BJ (cell line): ENCODE measurements at regions not wholly inside any gene's neighbourhood (a gene's known extent, or its start where the extent isn't known, plus 50 kb on each side); places are given as distances from the start of the nearest gene placed in this dataset.

Experiments used
- CTCF ChIA-PET: fragments of 350-600 bp; formaldehyde crosslinking; extraction: SDS; loops from one replicate; lab custom pipeline; 2021; ENCODE audit warnings: antibody characterized with exemption, inconsistent platforms; lab: Yijun Ruan, JAX
- POLR2A ChIA-PET: fragments of 300-600 bp; sonication (Branson Sonifier 250); formaldehyde crosslinking; extraction: SDS; loops from one replicate; lab custom pipeline; 2021; ENCODE audit warnings: antibody characterized with exemption; lab: Charles Lee
- DNase-seq: peaks from one replicate; pipeline ENCODE4 v3.0.0-alpha.2; 2011; ENCODE audit warnings: low read depth
- H3K27me3 ChIP-seq: 2 replicates; pipeline ENCODE4 v1.6.0; 2011; ENCODE audit warnings: low read length; ENCODE audit not compliant: control insufficient read depth, insufficient read depth
- H3K36me3 ChIP-seq: 2 replicates; pipeline ENCODE4 v1.5.1; 2011; ENCODE audit warnings: low read length; ENCODE audit not compliant: control insufficient read depth, insufficient read depth
- H3K4me3 ChIP-seq: 2 replicates; pipeline ENCODE4 v1.5.1; 2011; ENCODE audit warnings: low read depth, mild to moderate bottlenecking, control low read depth, low read length
- TF ChIP-seq, protein P1 (sequence below): IDR thresholded peaks from 2 replicates; pipeline ENCODE4 v1.5.1; 2011; ENCODE audit warnings: low read depth, mild to moderate bottlenecking, control low read depth, inconsistent platforms, low read length, moderate library complexity; ENCODE audit not compliant: insufficient read depth

DNA sequence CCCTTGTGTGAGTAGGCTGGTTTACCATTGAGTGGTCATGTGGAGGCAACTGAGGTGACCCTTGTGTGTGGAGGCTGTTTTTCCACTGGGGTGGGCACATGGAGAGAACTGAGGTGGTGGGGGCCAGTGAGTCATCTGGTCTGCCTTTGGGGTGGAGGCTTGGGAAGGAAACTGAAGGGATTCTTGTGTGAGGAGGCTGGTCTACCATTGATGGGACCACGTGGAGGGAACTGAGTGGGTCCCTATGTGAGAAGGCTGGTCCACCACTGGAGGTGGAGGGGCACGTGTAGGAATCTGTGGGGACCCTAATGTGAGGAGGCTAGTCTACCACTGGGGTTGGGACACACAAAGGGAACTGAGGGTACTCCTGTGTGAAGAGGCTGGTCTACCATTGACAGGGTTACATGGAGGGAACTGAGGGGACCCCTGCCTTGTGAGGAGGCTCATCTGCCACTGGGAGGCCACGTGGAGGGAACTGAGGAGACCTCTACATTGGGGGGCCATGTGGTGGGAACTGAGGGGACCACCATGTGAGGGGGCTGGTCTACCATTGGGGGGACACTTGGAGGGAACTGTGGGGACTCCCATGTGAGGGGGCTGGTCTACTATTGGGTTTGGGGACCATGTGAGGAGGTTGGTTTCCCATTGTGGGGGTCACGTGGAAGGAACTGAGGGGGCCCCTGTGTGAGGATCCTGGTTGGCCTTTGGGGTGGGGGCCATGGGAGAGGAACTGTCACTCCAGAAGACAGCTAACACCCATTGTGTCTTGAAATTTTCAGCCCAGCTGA lies 164.5 kb downstream of the WNT7A start:
- H3K27me3 ChIP-seq: no peaks in the 10 kb centered on the region
- DNase-seq: no peak
- TF ChIP-seq, protein P1, sequence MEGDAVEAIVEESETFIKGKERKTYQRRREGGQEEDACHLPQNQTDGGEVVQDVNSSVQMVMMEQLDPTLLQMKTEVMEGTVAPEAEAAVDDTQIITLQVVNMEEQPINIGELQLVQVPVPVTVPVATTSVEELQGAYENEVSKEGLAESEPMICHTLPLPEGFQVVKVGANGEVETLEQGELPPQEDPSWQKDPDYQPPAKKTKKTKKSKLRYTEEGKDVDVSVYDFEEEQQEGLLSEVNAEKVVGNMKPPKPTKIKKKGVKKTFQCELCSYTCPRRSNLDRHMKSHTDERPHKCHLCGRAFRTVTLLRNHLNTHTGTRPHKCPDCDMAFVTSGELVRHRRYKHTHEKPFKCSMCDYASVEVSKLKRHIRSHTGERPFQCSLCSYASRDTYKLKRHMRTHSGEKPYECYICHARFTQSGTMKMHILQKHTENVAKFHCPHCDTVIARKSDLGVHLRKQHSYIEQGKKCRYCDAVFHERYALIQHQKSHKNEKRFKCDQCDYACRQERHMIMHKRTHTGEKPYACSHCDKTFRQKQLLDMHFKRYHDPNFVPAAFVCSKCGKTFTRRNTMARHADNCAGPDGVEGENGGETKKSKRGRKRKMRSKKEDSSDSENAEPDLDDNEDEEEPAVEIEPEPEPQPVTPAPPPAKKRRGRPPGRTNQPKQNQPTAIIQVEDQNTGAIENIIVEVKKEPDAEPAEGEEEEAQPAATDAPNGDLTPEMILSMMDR: no peak
- no peaks in the 10 kb centered on the region for H3K36me3 ChIP-seq
- ChIA-PET POLR2A (no interaction called here), CTCF (interaction anchor here (0.9 kb wide), 1 partner anchor 11 kb away, joined by 3 read pairs; no protein-coding TSS in a partner anchor)
- no peak overlapping the region for H3K4me3 ChIP-seq

- H3K27me3 ChIP-seq: no peaks in the 10 kb centered on the region
- DNase-seq: no peak
- no peaks in the 10 kb centered on the region for H3K36me3 ChIP-seq
- CTCF ChIA-PET: no interaction called here
- H3K4me3 ChIP-seq: no peak overlapping the region
- POLR2A ChIA-PET: no interaction called here
- TF ChIP-seq, protein P1: no peak
These were observed 165.5 kb downstream of the FBLN2 start for GRCh38 chr3:13714251-13714916.

DNA sequence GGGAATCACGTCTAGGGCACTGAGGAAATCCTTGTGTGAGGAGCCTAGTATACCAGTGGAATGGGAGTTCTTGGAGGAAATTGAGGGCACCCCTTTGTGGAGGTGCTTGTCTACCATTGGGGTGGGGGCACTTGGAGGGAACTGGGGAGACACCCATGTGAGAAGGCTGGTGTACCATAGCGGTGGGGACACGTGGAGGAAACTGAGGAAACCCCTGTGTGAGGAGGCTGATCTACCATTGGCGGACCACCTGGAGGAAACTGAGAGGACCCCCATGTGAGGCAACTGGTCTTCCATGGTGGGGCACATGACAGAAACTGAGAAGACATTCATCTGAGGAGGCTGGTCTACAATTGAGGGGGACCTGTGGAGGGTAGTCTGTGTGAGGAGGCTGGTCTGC lies 164.5 kb downstream of the FBLN2 start:
- no peaks in the 10 kb centered on the region for H3K36me3 ChIP-seq
- TF ChIP-seq, protein P1: no peak
- no peak for DNase-seq
- ChIA-PET POLR2A (no interaction called here), CTCF (no interaction called here)
- H3K4me3 ChIP-seq: no peak overlapping the region
- no peaks in the 10 kb centered on the region for H3K27me3 ChIP-seq

GRCh38 chr3:13712682-13713180 lies 163.8 kb downstream of the FBLN2 start:
- H3K27me3 ChIP-seq: no peaks in the 10 kb centered on the region
- ChIA-PET CTCF (no interaction called here), POLR2A (no interaction called here)
- H3K36me3 ChIP-seq: no peaks in the 10 kb centered on the region
- no peak overlapping the region for H3K4me3 ChIP-seq
- TF ChIP-seq, protein P1: no peak
- DNase-seq: no peak

GRCh38 chr3:13711911-13712650 lies 163.2 kb downstream of the FBLN2 start:
- Histone ChIP-seq H3K4me3 (no peak overlapping the region), H3K27me3 (no peaks in the 10 kb centered on the region), H3K36me3 (no peaks in the 10 kb centered on the region)
- TF ChIP-seq, protein P1: no peak
- no peak for DNase-seq
- CTCF ChIA-PET: no interaction called here
- POLR2A ChIA-PET: no interaction called here
